NCI-H524 treated with DMSO at 0.1 percent for 48 hours (cell line): ENCODE measurements at regions not wholly inside any gene's neighbourhood (a gene's known extent, or its start where the extent isn't known, plus 50 kb on each side); places are given as distances from the start of the nearest gene placed in this dataset.

Source experiments
- DNase-seq: peaks from one replicate; lab custom pipeline; 2025; lab: John Stamatoyannopoulos, UW

GRCh38 chr1:58911841-58912499 lies 128.1 kb upstream of the JUN start:
- DNase-seq = no peak

GRCh38 chr1:58914925-58915324 lies 131.1 kb upstream of the JUN start:
- DNase-seq = no peak

GRCh38 chr1:58917436-58917835 lies 133.6 kb upstream of the JUN start:
- DNase-seq = no peak

GRCh38 chr1:58919226-58919958 lies 135.5 kb upstream of the JUN start:
- DNase-seq = no peak

GRCh38 chr1:58919959-58920321 lies 136.1 kb upstream of the JUN start:
- no peak for DNase-seq

GRCh38 chr1:58921342-58921741 lies 137.5 kb upstream of the JUN start:
- DNase-seq = no peak

- DNase-seq = no peak
Measured at GRCh38 chr1:58921751-58922150, 137.9 kb upstream of the JUN start.

- DNase-seq = no peak
Measured at GRCh38 chr1:58922302-58923089, 138.6 kb upstream of the JUN start.

- DNase-seq = no peak
Measured at GRCh38 chr1:58923090-58923470, 139.2 kb upstream of the JUN start.

- no peak for DNase-seq
Measured at GRCh38 chr1:58924016-58924565, 140.2 kb upstream of the JUN start.

GRCh38 chr1:58924821-58925220 lies 141.0 kb upstream of the JUN start:
- DNase-seq = no peak

- no peak for DNase-seq
Measured at GRCh38 chr1:58925247-58925646, 141.4 kb upstream of the JUN start.

GRCh38 chr1:58926152-58926551 lies 142.3 kb upstream of the JUN start:
- no peak for DNase-seq

- no peak for DNase-seq
Measured at GRCh38 chr1:58927041-58927721, 143.3 kb upstream of the JUN start.

- no peak for DNase-seq
Measured at GRCh38 chr1:58927722-58928085, 143.9 kb upstream of the JUN start.

- no peak for DNase-seq
Measured at GRCh38 chr1:58928514-58928913, 144.7 kb upstream of the JUN start.

- no peak for DNase-seq
Measured at GRCh38 chr1:58929671-58930325, 146.0 kb upstream of the JUN start.

GRCh38 chr1:58931024-58931423 lies 147.2 kb upstream of the JUN start:
- no peak for DNase-seq

- DNase-seq = no peak
Measured at GRCh38 chr1:58931756-58932155, 147.9 kb upstream of the JUN start.

GRCh38 chr1:58932859-58933598 lies 149.2 kb upstream of the JUN start:
- no peak for DNase-seq

- no peak for DNase-seq
Measured at GRCh38 chr1:58933599-58933926, 149.7 kb upstream of the JUN start.
